ENCODE measurements at regions not wholly inside any gene's neighbourhood (a gene's known extent, or its start where the extent isn't known, plus 50 kb on each side); places are given as distances from the start of the nearest gene placed in this dataset.

DNA sequence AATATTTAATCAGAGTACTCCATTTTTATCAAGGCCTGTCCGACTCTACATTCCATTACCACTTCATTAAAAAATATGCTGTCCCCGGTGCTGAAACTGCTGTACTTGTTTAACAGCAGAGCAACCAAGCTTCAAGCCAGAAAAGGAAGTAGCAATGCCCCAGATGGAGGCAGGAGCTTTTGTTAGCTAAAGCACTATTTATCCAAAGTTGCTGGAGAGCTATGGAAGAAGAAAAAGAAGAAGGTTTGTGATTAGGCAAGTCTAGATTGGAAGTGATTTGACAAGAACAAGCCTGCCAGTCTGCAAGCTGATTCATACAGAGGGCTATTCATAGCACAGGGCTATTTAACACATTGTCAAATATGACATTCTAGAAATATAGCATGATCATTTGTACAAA, 160.9 kb upstream of the SPTLC3 start:
- TF ChIP-seq EP300 (IDR thresholded peaks at IDR 0.05; ENCODE audit: borderline replicate concordance), result no peak
- TF ChIP-seq, protein P1, sequence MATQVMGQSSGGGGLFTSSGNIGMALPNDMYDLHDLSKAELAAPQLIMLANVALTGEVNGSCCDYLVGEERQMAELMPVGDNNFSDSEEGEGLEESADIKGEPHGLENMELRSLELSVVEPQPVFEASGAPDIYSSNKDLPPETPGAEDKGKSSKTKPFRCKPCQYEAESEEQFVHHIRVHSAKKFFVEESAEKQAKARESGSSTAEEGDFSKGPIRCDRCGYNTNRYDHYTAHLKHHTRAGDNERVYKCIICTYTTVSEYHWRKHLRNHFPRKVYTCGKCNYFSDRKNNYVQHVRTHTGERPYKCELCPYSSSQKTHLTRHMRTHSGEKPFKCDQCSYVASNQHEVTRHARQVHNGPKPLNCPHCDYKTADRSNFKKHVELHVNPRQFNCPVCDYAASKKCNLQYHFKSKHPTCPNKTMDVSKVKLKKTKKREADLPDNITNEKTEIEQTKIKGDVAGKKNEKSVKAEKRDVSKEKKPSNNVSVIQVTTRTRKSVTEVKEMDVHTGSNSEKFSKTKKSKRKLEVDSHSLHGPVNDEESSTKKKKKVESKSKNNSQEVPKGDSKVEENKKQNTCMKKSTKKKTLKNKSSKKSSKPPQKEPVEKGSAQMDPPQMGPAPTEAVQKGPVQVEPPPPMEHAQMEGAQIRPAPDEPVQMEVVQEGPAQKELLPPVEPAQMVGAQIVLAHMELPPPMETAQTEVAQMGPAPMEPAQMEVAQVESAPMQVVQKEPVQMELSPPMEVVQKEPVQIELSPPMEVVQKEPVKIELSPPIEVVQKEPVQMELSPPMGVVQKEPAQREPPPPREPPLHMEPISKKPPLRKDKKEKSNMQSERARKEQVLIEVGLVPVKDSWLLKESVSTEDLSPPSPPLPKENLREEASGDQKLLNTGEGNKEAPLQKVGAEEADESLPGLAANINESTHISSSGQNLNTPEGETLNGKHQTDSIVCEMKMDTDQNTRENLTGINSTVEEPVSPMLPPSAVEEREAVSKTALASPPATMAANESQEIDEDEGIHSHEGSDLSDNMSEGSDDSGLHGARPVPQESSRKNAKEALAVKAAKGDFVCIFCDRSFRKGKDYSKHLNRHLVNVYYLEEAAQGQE (IDR thresholded peaks at IDR 0.05; ENCODE audit: low read depth), result peak; percentile 89
- TF ChIP-seq RAD21 (IDR thresholded peaks at IDR 0.05; ENCODE audit: low read depth), result no peak
- TF ChIP-seq, protein P2, sequence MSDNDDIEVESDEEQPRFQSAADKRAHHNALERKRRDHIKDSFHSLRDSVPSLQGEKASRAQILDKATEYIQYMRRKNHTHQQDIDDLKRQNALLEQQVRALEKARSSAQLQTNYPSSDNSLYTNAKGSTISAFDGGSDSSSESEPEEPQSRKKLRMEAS (IDR thresholded peaks at IDR 0.05), result no peak
- no peak for TF ChIP-seq NFIC (IDR thresholded peaks at IDR 0.05)
- TF ChIP-seq CREB1 (IDR thresholded peaks at IDR 0.05; ENCODE audit: low read depth), result no peak
- no peak for TF ChIP-seq TCF12 (IDR thresholded peaks at IDR 0.05; ENCODE audit: low read depth)
- TF ChIP-seq YY1 (IDR thresholded peaks at IDR 0.05; ENCODE audit: low read depth), result no peak
- TF ChIP-seq TEAD4 (IDR thresholded peaks at IDR 0.05), result no peak
- no peak for TF ChIP-seq ZBTB7A (IDR thresholded peaks at IDR 0.05; ENCODE audit: low read depth)
- no peak for TF ChIP-seq FOXM1 (IDR thresholded peaks at IDR 0.05; ENCODE audit: borderline replicate concordance, low read depth)

Measured in Ishikawa (cell line).